GM21717 (cell line): ENCODE measurements at regions not wholly inside any gene's neighbourhood (a gene's known extent, or its start where the extent isn't known, plus 50 kb on each side); places are given as distances from the start of the nearest gene placed in this dataset.
"Not testable (repeated sequence)": the region's sequence is repeated elsewhere in the genome, so short reads cannot be mapped to it uniquely, and the experiment has no call there.

Source experiments
- ATAC-seq: cut with Tn5 transposase; IDR thresholded peaks from one replicate; pipeline ENCODE4 v1.9.1; 2021; ENCODE audit warnings: mild to moderate bottlenecking, moderate library complexity; ENCODE audit not compliant: unreplicated experiment

DNA sequence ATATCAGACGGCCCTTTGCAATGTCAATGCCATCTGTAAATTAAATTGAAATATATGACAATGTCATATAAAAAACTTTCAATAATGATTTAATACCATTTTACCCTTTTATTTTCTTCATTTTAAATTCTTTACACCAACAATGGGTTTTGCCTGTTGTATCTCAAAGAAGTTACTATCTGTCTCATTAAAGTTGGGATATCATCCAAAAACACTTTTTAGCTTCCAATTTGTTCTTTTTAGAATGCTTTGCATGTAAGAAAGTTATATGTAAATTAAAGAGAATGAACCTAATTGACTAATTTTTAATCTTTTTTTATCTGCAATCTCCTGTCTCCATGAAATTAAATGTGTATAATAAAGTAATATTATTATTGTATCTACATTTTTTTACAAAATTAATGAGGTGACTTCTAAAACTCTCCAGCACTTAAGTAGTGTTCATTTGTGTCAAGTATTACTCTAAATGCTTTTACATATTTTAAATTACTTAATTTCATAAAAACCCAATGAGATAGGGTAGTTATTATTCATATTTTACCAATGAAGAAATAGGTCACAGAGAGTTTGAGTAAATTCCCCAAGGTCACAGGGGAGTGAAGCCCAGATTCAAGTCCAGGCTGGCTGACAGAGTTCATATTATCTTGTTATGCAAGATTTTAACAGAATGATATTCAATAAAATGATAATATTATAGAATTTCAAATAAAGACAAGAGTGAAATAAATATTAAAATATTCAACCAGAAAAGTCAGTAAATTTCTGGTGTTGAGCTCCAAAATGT is 673.0 kb upstream of the FLRT2 start:
- ATAC-seq = no peak

- ATAC-seq = no peak
These were observed 672.4 kb upstream of the FLRT2 start for GRCh38 chr14:84857571-84857970.

DNA sequence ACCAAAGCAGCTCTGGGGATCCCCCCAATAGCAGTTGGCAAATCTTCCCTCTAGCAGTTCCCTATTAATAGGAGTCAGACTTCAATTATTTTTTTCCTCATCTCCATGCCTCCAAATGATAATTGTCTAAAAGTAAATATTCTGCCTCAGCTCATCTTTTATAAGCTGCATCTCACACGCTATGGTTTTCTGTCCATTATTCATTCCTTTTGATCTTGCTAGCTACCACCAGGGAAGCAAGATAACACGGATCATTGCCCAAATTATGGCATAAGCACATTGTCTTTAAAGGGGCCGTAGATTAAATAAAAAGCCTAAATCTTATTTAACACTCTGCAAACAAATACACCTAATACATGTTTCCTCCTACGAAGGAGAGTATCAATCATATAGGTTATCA is 670.8 kb upstream of the FLRT2 start:
- ATAC-seq = no peak

GRCh38 chr14:84864548-84865271 is 665.2 kb upstream of the FLRT2 start:
- ATAC-seq = no peak

DNA sequence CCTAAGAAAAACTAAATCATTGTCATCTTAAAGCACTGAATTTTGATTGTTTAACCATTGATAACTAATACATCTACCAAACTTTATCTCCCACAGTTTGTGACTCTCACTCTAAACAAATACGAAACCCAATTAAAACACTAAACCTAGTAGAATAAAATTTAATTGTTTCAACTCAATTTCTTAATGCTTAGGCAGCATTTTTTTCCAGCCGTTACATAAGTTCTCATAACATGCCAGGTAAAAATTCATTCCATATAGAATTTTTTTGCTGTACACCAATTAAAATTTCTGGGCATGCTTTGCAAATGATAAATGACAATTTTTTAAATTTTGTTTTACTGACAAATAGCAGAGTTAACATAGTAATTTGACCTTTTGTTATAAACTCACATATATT is 658.2 kb upstream of the FLRT2 start:
- ATAC-seq = no peak

DNA sequence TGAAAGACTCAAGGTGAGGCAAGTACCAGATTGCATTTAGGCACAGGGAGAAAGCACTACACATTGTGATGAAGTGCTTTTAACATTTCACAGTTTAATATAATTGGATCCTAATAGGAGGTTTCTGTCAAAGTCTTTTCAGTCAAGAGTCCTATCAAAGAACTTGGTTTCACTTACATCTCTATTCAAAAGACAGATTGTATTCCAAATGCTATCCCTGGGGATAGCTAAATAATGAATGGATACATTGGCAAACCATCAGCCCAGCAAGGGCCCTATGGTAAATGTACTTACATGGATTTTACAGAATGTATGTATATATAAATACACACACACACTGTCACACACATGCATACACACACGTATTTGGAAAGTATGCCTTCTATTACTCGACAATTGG is 655.5 kb upstream of the FLRT2 start:
- ATAC-seq = no peak

DNA sequence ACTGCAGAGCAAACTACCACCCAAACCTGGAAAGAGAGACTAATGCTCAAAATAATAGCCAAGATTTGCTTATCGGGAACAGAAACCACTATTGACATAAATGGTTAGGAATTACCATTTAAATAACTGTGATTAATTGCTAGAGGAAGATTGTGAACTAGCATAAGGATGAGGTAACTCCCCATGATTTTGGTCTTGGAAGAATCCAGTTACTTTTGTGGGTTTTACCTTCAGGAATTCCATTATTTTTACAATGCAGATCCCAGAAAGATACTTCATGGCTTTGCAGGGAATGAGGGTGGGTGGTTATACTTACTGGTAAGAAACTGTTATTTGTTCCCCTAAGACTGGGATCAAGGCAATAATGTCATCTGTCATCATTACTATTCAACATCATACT is 652.9 kb upstream of the FLRT2 start:
- ATAC-seq = no peak

DNA sequence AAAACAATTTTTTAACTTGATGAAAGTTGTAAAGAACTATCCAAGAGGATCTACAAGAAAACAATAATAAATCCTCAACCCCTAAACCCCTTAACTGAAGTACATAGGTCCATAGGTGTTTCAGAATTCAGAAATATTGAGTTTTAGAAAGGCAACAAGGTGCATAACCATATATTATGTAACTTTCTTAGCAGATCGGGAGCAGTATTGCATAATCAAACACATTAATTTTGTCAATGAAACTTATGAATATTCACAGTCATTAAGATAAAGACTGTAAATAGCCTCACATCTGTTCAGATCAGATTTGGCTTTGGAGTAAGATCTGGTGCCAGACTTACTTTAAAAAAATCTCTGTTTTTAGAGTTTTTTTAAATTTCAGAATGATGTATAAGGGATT is 647.1 kb upstream of the FLRT2 start:
- ATAC-seq = no peak

- ATAC-seq = no peak
These were observed 644.9 kb upstream of the FLRT2 start for GRCh38 chr14:84885061-84885460.

GRCh38 chr14:84891404-84891803 is 638.5 kb upstream of the FLRT2 start:
- no peak for ATAC-seq

GRCh38 chr14:84894254-84894653 is 635.7 kb upstream of the FLRT2 start:
- ATAC-seq = no peak

DNA sequence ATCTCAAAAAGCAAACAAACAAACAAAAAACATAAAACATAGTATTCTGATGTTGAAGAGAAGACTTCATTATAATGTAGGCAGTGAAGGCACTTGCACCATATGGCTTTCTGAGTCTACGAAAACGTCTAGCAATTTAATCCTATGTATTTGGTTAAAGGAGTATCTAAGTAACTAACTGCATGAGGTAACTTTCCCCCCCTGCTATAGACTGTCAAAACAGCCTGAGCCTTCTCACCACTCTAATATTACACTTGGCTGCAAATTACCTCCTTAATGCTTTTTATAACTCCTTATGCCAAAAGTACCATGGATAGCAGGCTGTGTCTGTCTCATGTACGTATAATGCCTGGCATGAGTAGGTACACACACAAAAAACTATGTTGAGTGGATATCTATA is 607.6 kb upstream of the FLRT2 start:
- no peak for ATAC-seq

GRCh38 chr14:84926656-84927055 is 603.3 kb upstream of the FLRT2 start:
- ATAC-seq = no peak

GRCh38 chr14:84927096-84927827 is 602.7 kb upstream of the FLRT2 start:
- no peak for ATAC-seq

GRCh38 chr14:84929086-84929485 is 600.9 kb upstream of the FLRT2 start:
- ATAC-seq = no peak

- no peak for ATAC-seq
These were observed 600.1 kb upstream of the FLRT2 start for GRCh38 chr14:84929834-84930233.

GRCh38 chr14:84937016-84937415 is 592.9 kb upstream of the FLRT2 start:
- no peak for ATAC-seq

GRCh38 chr14:84937449-84937848 is 592.5 kb upstream of the FLRT2 start:
- no peak for ATAC-seq

- ATAC-seq = not testable (repeated sequence)
These were observed 585.0 kb upstream of the FLRT2 start for GRCh38 chr14:84944901-84945300.

DNA sequence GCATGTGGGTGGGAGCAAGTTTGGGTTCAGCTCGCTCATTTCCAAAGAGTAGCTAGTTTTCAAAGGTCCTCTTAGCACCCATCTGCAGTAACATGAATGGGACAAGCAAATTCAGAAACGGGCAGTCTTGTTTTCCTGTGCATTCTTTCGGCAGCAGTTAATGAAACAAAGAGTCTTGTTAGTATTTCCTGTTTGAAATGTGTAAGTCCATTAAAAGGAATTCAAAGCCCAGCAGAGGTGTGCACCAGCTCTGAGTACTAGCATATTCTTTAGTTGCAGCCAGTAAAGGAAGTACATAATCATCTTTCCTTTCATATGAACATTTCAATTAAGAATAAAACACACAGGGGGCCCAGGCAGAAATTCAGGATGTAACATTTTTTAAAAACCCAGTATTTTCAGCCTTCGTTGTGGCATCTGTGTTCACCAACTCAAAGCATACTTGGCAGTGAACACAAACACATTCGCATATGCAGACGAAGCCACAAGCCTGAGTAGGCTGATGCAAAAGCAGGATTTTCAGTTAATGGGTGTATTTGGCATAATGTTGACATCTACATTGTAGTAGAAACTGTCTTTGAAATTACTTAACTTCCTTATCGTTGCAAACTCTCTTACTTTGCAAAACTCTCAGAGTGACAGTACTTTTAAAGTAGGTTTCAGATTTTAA is 570.0 kb upstream of the FLRT2 start:
- no peak for ATAC-seq

DNA sequence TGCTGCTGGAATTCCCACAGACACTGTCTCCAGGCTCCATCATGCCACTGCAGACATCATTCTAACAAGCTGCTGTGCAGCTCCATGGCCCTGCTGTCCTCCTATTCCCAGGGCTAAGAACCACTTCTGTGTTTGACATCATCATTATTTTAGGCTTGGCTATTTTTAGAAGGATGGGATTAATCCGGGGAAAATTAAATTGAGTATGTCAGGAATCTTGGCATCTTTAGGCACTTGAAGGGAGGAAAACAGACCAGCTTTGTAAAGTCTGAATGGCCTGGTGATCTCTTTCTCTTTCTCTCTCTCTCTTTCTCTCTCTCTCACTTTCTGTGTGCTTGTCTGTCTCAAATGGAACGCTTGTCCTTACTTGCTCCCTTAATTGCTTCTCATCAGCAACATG is 568.3 kb upstream of the FLRT2 start:
- ATAC-seq = no peak
